Left cardiac atrium (tissue), 4 donors: ENCODE measurements at regions not wholly inside any gene's neighbourhood (a gene's known extent, or its start where the extent isn't known, plus 50 kb on each side); places are given as distances from the start of the nearest gene placed in this dataset.

Experiments
- ATAC-seq, 2 donors: fragments of 200-7000 bp; cut with Tn5 transposase; one replicate each; pipeline ENCODE4 v1.9.1; 2020; ENCODE audit warnings: mild to moderate bottlenecking in 2 of 2, moderate library complexity in 2 of 2
- DNase-seq: peaks from one replicate; pipeline ENCODE4 v3.0.0-alpha.2; 2020
- intact Hi-C, 2 donors: fragments of 100-400 bp; cut with DNase I; formaldehyde crosslinking; loops; one replicate each; pipeline versions ENCODE4 v1.14.1 to v1.15.1; 2022 to 2023
- donor health status: DM: no; HTN: yes; CAD: no.
- donor health status: DM: no; HTN: yes; CAD: no; lungs with severe emphysema.
- donor health status: DM: yes; HTN: yes; CAD: no.
- donor health status: Dilated cardiomyopathy.

DNA sequence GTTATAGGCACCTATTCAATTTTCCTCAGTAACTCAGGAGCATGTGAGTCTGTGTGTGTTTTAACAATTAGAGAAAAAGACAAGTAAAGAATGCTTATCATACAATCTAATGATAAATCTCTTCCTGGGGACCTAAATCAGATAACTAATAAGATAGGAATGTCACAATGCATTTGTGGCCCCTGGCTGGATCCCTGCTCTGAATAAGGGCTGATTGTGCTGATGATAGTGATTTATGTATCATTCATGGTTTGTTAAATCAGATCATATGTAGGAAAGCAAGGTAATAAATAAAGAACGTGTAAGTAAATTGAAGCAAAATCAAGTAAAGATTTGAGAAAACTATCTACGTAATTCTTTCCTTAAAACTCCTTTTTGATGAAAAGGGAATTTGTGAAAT, 145.9 kb downstream of the C7orf25 start:
- intact Hi-C loops = no loop called here
- no peak for ATAC-seq
- DNase-seq = no peak

- intact Hi-C loops = no loop called here
- DNase-seq (no peak), ATAC-seq (no peak)
Observed at GRCh38 chr7:42763137-42763551, 148.7 kb downstream of the C7orf25 start.

GRCh38 chr7:42761486-42761885, 150.4 kb downstream of the C7orf25 start:
- DNase-seq (no peak), ATAC-seq (no peak)
- intact Hi-C loops = no loop called here

DNA sequence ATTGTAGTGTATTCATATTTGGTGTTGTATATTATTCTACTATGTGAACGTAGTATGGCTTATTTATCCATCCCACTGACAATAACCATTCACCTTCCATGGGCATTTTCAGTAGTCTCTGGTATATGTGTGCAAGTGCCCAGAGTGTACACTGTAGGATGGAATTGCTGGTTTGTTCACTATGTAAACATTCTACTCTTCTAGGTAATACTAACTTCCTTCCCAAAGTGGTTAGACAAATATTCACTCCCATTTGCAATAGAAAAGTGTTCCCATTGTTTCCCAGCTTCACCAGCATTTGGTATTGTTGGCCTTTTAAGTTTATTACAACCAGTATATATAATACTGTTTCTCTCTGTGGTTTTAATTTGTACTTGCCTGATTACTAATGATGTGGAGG, 153.7 kb downstream of the C7orf25 start:
- ATAC-seq (no peak), DNase-seq (no peak)
- intact Hi-C loops = no loop called here

DNA sequence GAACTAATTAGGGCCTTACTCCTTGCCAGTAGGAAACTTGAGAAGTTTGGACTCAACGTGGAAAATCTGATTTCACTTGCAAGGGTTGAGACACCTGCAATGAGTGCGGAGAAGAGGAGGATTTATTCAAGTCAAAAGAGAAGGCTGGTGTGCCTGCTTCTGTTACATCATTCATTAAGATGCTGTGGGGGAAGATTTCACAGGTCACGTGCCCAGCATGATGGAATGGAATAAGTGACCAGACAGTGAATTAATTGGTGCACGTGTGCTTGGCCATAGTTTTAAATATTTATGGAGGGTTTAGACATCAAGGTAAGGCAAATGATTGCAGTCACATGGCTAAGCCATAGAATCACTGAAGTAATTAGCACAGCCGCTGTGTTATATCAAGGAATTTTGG, 155.0 kb downstream of the C7orf25 start:
- DNase-seq (no peak), ATAC-seq (no peak)
- intact Hi-C loops = no loop called here

- intact Hi-C loops = no loop called here
- DNase-seq = no peak
- ATAC-seq = peak; percentile 47 to 61
Observed at GRCh38 chr7:42753811-42754363, 158.0 kb downstream of the C7orf25 start.

- intact Hi-C loops = no loop called here
- ATAC-seq (no peak), DNase-seq (no peak)
Observed at GRCh38 chr7:42753367-42753766, 158.5 kb downstream of the C7orf25 start.

DNA sequence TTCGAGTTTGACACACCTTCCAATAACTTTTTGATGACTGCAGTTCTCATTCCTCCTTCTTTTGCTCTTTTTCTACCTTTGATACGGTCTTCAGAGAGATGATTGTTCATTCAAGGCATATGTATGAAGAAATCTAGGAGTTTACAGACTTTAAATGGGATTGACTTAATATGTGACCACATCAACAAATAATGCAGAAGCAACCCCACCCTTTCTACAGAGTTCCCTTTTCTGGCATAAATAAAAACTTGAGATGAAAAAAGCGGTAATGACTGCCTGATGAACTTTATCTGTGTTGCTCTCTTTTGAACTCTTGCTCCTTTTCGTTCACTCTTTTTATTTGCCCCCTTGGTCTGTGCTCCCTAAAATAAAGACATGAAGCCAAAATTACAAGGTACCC, 161.7 kb downstream of the C7orf25 start:
- DNase-seq (no peak), ATAC-seq (no peak)
- intact Hi-C loops = no loop called here

DNA sequence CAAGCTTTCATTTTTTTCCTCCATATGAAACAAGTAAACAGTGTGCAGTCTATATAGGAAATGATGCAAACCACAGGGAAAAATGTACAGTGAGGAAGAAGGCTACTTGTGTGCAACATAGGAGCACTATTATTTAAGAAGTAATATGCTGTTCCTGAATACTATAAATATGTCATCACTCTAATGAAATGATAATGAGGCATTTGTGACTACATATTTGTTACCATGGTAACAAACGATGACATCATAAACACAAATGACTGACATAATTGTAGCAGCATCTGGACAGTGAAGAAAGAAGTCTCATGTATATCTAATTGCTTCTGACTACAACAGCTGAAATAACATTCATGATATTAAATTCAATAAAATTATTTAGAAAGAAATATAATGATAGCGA, 164.8 kb downstream of the C7orf25 start:
- ATAC-seq (no peak), DNase-seq (no peak)
- intact Hi-C loops = no loop called here

- intact Hi-C loops = no loop called here
- DNase-seq (no peak), ATAC-seq (no peak)
Observed at GRCh38 chr7:42746214-42746613, 165.7 kb downstream of the C7orf25 start.

DNA sequence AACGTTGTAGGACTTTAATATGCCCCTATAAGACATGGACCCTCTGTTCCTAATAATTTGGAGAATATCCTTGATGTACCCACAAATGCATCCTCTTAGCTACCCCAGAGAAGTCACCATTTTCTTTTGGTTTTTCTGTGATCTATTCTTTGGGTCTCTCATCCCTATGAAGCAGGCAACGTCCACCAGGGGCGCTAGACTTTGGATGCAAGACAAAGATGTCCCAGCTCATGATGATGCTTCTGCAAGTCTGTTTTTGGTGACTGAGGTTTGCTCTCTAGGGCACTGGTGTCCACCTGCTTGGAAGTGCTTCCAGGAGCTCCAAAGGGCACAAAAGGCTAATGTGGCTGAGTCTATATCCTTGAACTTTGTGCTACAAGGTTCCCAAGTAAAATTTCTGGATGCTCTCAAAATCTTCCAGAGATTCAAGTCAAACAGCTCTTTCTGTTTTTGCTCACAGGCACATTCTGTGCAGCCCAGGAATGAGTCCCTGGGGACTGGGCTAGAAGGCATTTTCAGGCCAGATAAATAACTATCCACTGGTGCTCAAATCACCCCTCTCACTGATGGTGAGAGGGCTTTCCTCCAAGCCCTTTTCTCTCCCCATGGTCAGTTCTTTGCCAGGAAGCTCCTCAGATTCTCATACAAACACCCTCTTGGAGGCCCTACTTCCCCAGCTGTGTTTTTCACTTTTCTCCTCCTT, 166.4 kb downstream of the C7orf25 start:
- intact Hi-C loops = no loop called here
- ATAC-seq = peak in 1 of 2 donors; percentile 68
- DNase-seq = peak; percentile 33

DNA sequence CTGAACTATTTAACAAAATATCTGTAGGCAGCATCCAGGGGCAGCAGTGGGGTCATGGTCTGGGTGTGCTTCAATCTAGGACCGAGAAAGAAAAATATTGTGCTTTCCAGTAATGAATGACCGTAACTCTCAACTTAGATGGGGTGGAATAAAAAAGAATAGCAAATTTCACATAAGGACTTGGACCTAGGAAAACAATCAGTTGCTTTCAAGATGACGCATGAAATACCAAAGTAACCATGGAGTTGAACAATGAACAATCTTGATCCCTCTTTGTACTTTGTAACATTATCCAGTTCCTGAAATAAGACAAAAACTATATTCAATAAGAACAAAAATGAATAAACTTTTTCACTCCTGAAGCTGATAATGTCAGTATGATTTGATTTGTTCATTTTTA, 167.1 kb downstream of the C7orf25 start:
- DNase-seq (no peak), ATAC-seq (no peak)
- intact Hi-C loops = no loop called here

GRCh38 chr7:42743077-42743858, 168.6 kb downstream of the C7orf25 start:
- DNase-seq (no peak), ATAC-seq (no peak)
- intact Hi-C loops = no loop called here

DNA sequence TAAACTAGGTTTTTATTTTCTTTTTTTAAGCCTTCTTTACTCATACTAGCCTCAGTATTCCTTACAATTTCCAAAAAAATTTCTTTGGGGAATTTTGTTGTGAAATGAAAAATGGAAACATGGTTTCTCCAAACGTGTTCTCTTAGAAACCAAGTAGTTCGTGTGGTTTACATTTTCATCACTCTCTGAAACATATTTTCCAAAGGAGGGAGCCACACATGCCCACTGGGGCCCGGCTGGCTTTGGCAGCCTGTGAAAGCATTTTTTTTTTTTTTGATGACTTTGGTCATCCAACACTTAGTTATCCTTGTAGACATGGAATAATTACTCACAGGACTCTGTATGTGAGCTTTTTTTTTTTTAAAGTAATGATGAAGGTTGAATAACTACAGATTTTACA, 169.6 kb downstream of the C7orf25 start:
- DNase-seq = no peak
- ATAC-seq = peak; percentile 32 to 38
- intact Hi-C loops = no loop called here

DNA sequence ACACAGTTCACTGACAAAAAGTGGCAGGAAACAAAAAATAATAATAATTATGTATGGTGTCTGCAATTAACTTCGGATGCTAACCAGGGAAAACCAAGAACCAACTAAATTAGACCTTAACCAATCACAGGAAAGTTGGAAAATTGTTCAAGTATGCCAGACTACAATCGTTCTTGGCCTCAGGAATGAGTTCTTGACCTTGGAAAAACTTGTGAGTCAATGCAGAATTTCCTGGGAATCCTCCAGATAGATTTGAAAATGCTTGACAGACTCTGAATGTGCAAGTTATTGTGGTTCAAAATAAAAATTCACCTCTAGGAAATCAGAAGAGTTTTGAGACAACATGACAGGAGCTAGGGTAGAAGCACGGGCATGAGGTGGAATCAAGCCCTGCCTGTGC, 171.5 kb downstream of the C7orf25 start:
- intact Hi-C loops = no loop called here
- no peak for ATAC-seq
- no peak for DNase-seq

DNA sequence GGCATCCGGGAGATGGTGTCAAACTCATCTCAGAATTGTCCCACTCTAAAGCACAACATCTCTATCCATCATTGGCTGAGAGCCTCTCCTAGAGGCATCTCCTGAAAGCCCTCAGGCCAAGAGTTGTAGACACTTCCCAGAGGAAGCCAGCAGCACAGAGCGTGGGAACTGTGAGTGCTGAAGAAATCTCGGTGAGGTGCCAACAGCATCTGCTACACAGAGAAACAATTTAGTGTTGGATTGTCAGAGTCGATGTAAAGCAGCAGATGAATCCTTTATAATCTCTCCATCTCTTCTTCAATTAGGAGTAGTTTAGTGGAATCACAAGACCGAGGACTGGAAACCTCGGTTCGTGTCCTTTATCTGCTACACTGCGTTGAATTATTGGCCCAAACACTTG, 172.2 kb downstream of the C7orf25 start:
- intact Hi-C loops = no loop called here
- peak in 1 of 2 donors; percentile 77 for ATAC-seq
- DNase-seq = peak; percentile 28

GRCh38 chr7:42736931-42737330, 174.9 kb downstream of the C7orf25 start:
- DNase-seq = no peak
- no peak for ATAC-seq
- intact Hi-C loops = no loop called here

- ATAC-seq = no peak
- intact Hi-C loops = no loop called here
- no peak for DNase-seq
Observed at GRCh38 chr7:42735081-42735480, 176.8 kb downstream of the C7orf25 start.

- peak in 1 of 2 donors; percentile 81 for ATAC-seq
- DNase-seq = no peak
- intact Hi-C loops = no loop called here
Observed at GRCh38 chr7:42734568-42734967, 177.3 kb downstream of the C7orf25 start.

GRCh38 chr7:42733040-42733439, 178.8 kb downstream of the C7orf25 start:
- intact Hi-C loops = no loop called here
- no peak for ATAC-seq
- no peak for DNase-seq

- DNase-seq = no peak
- intact Hi-C loops = no loop called here
- ATAC-seq = no peak
Observed at GRCh38 chr7:42730586-42730985, 181.3 kb downstream of the C7orf25 start.
